ENCODE measurements at regions not wholly inside any gene's neighbourhood (a gene's known extent, or its start where the extent isn't known, plus 50 kb on each side); places are given as distances from the start of the nearest gene placed in this dataset.

- Histone ChIP-seq H3K36me3 (no peaks in the 10 kb centered on the region), H3K4me1 (replicated peaks) (no peaks in the 10 kb centered on the region), H3K27me3 (replicated peaks; ENCODE audit: insufficient read depth) (no peaks in the 10 kb centered on the region), H3K9me3 (no peaks in the 10 kb centered on the region), H3K27ac (no peak overlapping the region), H3K4me3 (no peak overlapping the region)
- TF ChIP-seq POLR2A (IDR thresholded peaks at IDR 0.05) (no peak), POLR2AphosphoS5 (IDR thresholded peaks at IDR 0.05) (peak; percentile 36), CTCF (IDR thresholded peaks at IDR 0.05) (no peak)
- intact Hi-C loops (cut with DNase I), result no loop called here
- peak; percentile 63 for DNase-seq (ENCODE audit: low spot score)
- WGBS, result 40% methylated on average over 2 of the region's 2 CpGs
Measured at GRCh38 chr18:55856229-55856628, 268.2 kb upstream of the TCF4 start.

- no peaks in the 10 kb centered on the region for H3K9me3 ChIP-seq
- H3K4me3 ChIP-seq, result no peak overlapping the region
- no peak for DNase-seq (ENCODE audit: low spot score)
- TF ChIP-seq POLR2A (IDR thresholded peaks at IDR 0.05), result no peak
- TF ChIP-seq POLR2AphosphoS5 (IDR thresholded peaks at IDR 0.05), result no peak
- TF ChIP-seq CTCF (IDR thresholded peaks at IDR 0.05), result no peak
- intact Hi-C loops (cut with DNase I), result no loop called here
- H3K27ac ChIP-seq, result no peak overlapping the region
- H3K27me3 ChIP-seq (replicated peaks; ENCODE audit: insufficient read depth), result no peaks in the 10 kb centered on the region
- no peaks in the 10 kb centered on the region for H3K36me3 ChIP-seq
- 81% methylated on average over 3 of the region's 3 CpGs for WGBS
- no peaks in the 10 kb centered on the region for H3K4me1 ChIP-seq (replicated peaks)
Measured at GRCh38 chr18:55853268-55853667, 265.3 kb upstream of the TCF4 start.

DNA sequence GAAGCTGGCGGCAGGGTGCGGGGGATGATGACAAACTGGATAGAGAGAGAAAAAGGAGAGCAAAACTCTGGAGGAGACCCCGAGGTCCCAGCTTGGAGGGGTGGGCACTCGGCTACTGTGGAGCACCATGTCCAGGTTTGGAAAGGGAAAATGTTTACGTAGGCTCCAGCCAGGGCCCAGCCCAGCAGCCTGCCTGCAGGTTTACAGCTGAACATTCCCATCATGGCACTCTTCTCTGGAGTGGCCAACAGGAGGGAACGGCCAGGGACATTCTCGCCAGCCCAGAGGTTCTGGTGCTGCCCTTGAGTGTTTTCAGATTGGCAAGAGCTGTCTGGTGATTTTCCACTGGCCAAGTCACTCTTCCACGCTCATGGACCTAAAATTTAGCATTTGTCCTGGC lies 262.9 kb upstream of the TCF4 start:
- Histone ChIP-seq H3K27me3 (replicated peaks; ENCODE audit: insufficient read depth) (no peaks in the 10 kb centered on the region), H3K27ac (no peak overlapping the region), H3K4me3 (no peak overlapping the region), H3K9me3 (no peaks in the 10 kb centered on the region), H3K36me3 (no peaks in the 10 kb centered on the region), H3K4me1 (replicated peaks) (no peaks in the 10 kb centered on the region)
- no peak for DNase-seq (ENCODE audit: low spot score)
- WGBS, result 94% methylated on average over 8 of the region's 8 CpGs
- intact Hi-C loops (cut with DNase I), result no loop called here
- no peak for TF ChIP-seq CTCF (IDR thresholded peaks at IDR 0.05)
- TF ChIP-seq POLR2A (IDR thresholded peaks at IDR 0.05), result no peak
- no peak for TF ChIP-seq POLR2AphosphoS5 (IDR thresholded peaks at IDR 0.05)

- WGBS, result 63% methylated on average over 1 of the region's 1 CpG
- H3K4me3 ChIP-seq, result no peak overlapping the region
- no peaks in the 10 kb centered on the region for H3K27me3 ChIP-seq (replicated peaks; ENCODE audit: insufficient read depth)
- intact Hi-C loops (cut with DNase I), result no loop called here
- H3K36me3 ChIP-seq, result no peaks in the 10 kb centered on the region
- H3K4me1 ChIP-seq (replicated peaks), result peaks cover 2% of the 10 kb centered on the region
- H3K9me3 ChIP-seq, result no peaks in the 10 kb centered on the region
- H3K27ac ChIP-seq, result no peak overlapping the region
- TF ChIP-seq CTCF (IDR thresholded peaks at IDR 0.05), result no peak
- no peak for TF ChIP-seq POLR2AphosphoS5 (IDR thresholded peaks at IDR 0.05)
- TF ChIP-seq POLR2A (IDR thresholded peaks at IDR 0.05), result no peak
- no peak for DNase-seq (ENCODE audit: low spot score)
Measured at GRCh38 chr18:55849391-55849790, 261.4 kb upstream of the TCF4 start.

DNA sequence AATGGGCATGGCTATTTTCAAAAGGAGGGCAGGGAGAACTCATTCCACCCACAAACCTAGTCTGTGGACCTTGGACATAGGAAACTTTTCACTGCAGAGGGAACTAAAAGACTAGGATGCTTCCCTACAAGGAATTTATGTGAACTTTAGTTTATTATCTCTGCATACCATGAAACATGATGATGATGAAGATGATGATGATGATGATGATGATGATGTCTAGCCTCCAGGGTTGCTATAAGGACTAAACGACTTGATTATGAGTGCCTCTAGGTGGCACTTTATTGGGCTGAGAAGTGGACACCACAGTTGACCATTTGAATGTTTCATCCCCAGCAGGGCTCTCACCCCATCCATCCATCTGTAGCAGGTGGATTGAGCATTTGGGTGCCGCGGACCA lies 260.0 kb upstream of the TCF4 start:
- Histone ChIP-seq H3K27ac (no peak overlapping the region), H3K9me3 (no peaks in the 10 kb centered on the region), H3K27me3 (replicated peaks; ENCODE audit: insufficient read depth) (no peaks in the 10 kb centered on the region), H3K4me3 (no peak overlapping the region), H3K36me3 (no peaks in the 10 kb centered on the region), H3K4me1 (replicated peaks) (peaks cover 7% of the 10 kb centered on the region)
- WGBS, result 90% methylated on average over 3 of the region's 3 CpGs
- no peak for DNase-seq (ENCODE audit: low spot score)
- no peak for TF ChIP-seq POLR2A (IDR thresholded peaks at IDR 0.05)
- TF ChIP-seq POLR2AphosphoS5 (IDR thresholded peaks at IDR 0.05), result no peak
- TF ChIP-seq CTCF (IDR thresholded peaks at IDR 0.05), result no peak
- intact Hi-C loops (cut with DNase I), result no loop called here

Data from prostate gland (tissue), 2 donors.